ENCODE measurements at regions not wholly inside any gene's neighbourhood (a gene's known extent, or its start where the extent isn't known, plus 50 kb on each side); places are given as distances from the start of the nearest gene placed in this dataset.

GRCh38 chr10:130745821-130746220 lies 565.7 kb downstream of the TCERG1L start:
- no peaks in the 10 kb centered on the region for H3K27me3 Mint-ChIP-seq
- H3K4me3 Mint-ChIP-seq = no peak overlapping the region

GRCh38 chr10:130746311-130746710 lies 565.2 kb downstream of the TCERG1L start:
- Mint-ChIP-seq H3K4me3 (no peak overlapping the region), H3K4me1 (no peaks in the 10 kb centered on the region), H3K27me3 (no peaks in the 10 kb centered on the region), H3K36me3 (peaks cover 1% of the 10 kb centered on the region), H3K27ac (no peak overlapping the region), H3K9me3 (peaks cover 0 to 4% (median 0%) of the 10 kb centered on the region in 3 donors)

More at GRCh38 chr10:130745821-130746220, 565.7 kb downstream of the TCERG1L start:
- Mint-ChIP-seq H3K27ac (no peak overlapping the region), H3K9me3 (peaks cover 0 to 4% (median 0%) of the 10 kb centered on the region in 3 donors), H3K36me3 (peaks cover under 1% of the 10 kb centered on the region), H3K4me1 (no peaks in the 10 kb centered on the region)

GRCh38 chr10:130747356-130747755 lies 564.2 kb downstream of the TCERG1L start:
- no peaks in the 10 kb centered on the region for H3K27me3 Mint-ChIP-seq
- H3K4me1 Mint-ChIP-seq = no peaks in the 10 kb centered on the region
- H3K36me3 Mint-ChIP-seq = peaks cover 1% of the 10 kb centered on the region
- H3K4me3 Mint-ChIP-seq = peak overlapping the region in 1 of 4 donors; percentile 12
- H3K27ac Mint-ChIP-seq = no peak overlapping the region
- peaks cover 0 to 4% (median 0%) of the 10 kb centered on the region in 3 donors for H3K9me3 Mint-ChIP-seq

- no peaks in the 10 kb centered on the region for H3K4me1 Mint-ChIP-seq
- H3K36me3 Mint-ChIP-seq = peaks cover 1% of the 10 kb centered on the region
- no peak overlapping the region for H3K4me3 Mint-ChIP-seq
- no peak overlapping the region for H3K27ac Mint-ChIP-seq
- H3K27me3 Mint-ChIP-seq = no peaks in the 10 kb centered on the region
- H3K9me3 Mint-ChIP-seq = peaks cover 0 to 4% (median 0%) of the 10 kb centered on the region in 3 donors
Observed at GRCh38 chr10:130747946-130748345, 563.6 kb downstream of the TCERG1L start.

GRCh38 chr10:130748409-130749057 lies 563.0 kb downstream of the TCERG1L start:
- peaks cover 0 to 4% (median 0%) of the 10 kb centered on the region in 3 donors for H3K9me3 Mint-ChIP-seq
- no peak overlapping the region for H3K27ac Mint-ChIP-seq
- no peaks in the 10 kb centered on the region for H3K4me1 Mint-ChIP-seq
- H3K36me3 Mint-ChIP-seq = peaks cover 1% of the 10 kb centered on the region
- no peak overlapping the region for H3K4me3 Mint-ChIP-seq
- no peaks in the 10 kb centered on the region for H3K27me3 Mint-ChIP-seq

- peaks cover 1% of the 10 kb centered on the region for H3K36me3 Mint-ChIP-seq
- H3K27ac Mint-ChIP-seq = no peak overlapping the region
- H3K4me3 Mint-ChIP-seq = no peak overlapping the region
- H3K27me3 Mint-ChIP-seq = no peaks in the 10 kb centered on the region
- no peaks in the 10 kb centered on the region for H3K4me1 Mint-ChIP-seq
- H3K9me3 Mint-ChIP-seq = peaks cover 0 to 7% (median 2%) of the 10 kb centered on the region in 3 donors
Observed at GRCh38 chr10:130749911-130750310, 561.6 kb downstream of the TCERG1L start.

- H3K9me3 Mint-ChIP-seq = peaks cover 2 to 12% (median 5%) of the 10 kb centered on the region in 3 donors
- H3K27me3 Mint-ChIP-seq = no peaks in the 10 kb centered on the region
- H3K4me1 Mint-ChIP-seq = peaks cover 0 to 1% (median 0%) of the 10 kb centered on the region in 3 donors
- no peak overlapping the region for H3K4me3 Mint-ChIP-seq
- peaks cover 1% of the 10 kb centered on the region for H3K36me3 Mint-ChIP-seq
- no peak overlapping the region for H3K27ac Mint-ChIP-seq
Observed at GRCh38 chr10:130750441-130750840, 561.1 kb downstream of the TCERG1L start.

- H3K4me1 Mint-ChIP-seq = peaks cover 0 to 2% (median 0%) of the 10 kb centered on the region in 3 donors
- H3K4me3 Mint-ChIP-seq = no peak overlapping the region
- H3K36me3 Mint-ChIP-seq = peaks cover 1% of the 10 kb centered on the region
- peaks cover 3 to 15% (median 6%) of the 10 kb centered on the region in 3 donors for H3K9me3 Mint-ChIP-seq
- H3K27me3 Mint-ChIP-seq = no peaks in the 10 kb centered on the region
- no peak overlapping the region for H3K27ac Mint-ChIP-seq
Observed at GRCh38 chr10:130751106-130751840, 560.2 kb downstream of the TCERG1L start.

- Mint-ChIP-seq H3K4me1 (peaks cover 0 to 2% (median 0%) of the 10 kb centered on the region in 3 donors), H3K27ac (no peak overlapping the region), H3K27me3 (no peaks in the 10 kb centered on the region), H3K9me3 (peaks cover 3 to 15% (median 11%) of the 10 kb centered on the region in 3 donors), H3K4me3 (no peak overlapping the region), H3K36me3 (peaks cover 1% of the 10 kb centered on the region)
Observed at GRCh38 chr10:130751851-130752250, 559.7 kb downstream of the TCERG1L start.

GRCh38 chr10:130756651-130757050 lies 554.9 kb downstream of the TCERG1L start:
- Mint-ChIP-seq H3K27me3 (no peaks in the 10 kb centered on the region), H3K27ac (no peak overlapping the region), H3K9me3 (peaks cover 10 to 11% (median 11%) of the 10 kb centered on the region in 3 donors), H3K36me3 (no peaks in the 10 kb centered on the region), H3K4me3 (no peak overlapping the region), H3K4me1 (peaks cover 0 to 2% (median 0%) of the 10 kb centered on the region in 3 donors)

- Mint-ChIP-seq H3K4me1 (peaks cover 0 to 2% (median 0%) of the 10 kb centered on the region in 3 donors), H3K27me3 (no peaks in the 10 kb centered on the region), H3K4me3 (no peak overlapping the region), H3K27ac (no peak overlapping the region), H3K36me3 (no peaks in the 10 kb centered on the region), H3K9me3 (peaks cover 10 to 11% (median 11%) of the 10 kb centered on the region in 3 donors)
Observed at GRCh38 chr10:130757271-130757670, 554.2 kb downstream of the TCERG1L start.

- Mint-ChIP-seq H3K36me3 (no peaks in the 10 kb centered on the region), H3K4me3 (no peak overlapping the region), H3K27ac (no peak overlapping the region), H3K4me1 (peaks cover 0 to 2% (median 0%) of the 10 kb centered on the region in 3 donors), H3K27me3 (no peaks in the 10 kb centered on the region), H3K9me3 (peaks cover 10 to 11% (median 11%) of the 10 kb centered on the region in 3 donors)
Observed at GRCh38 chr10:130757821-130758489, 553.6 kb downstream of the TCERG1L start.

- Mint-ChIP-seq H3K27ac (no peak overlapping the region), H3K27me3 (no peaks in the 10 kb centered on the region), H3K4me1 (peaks cover 0 to 2% (median 0%) of the 10 kb centered on the region in 3 donors), H3K4me3 (no peak overlapping the region), H3K36me3 (no peaks in the 10 kb centered on the region), H3K9me3 (peaks cover 10 to 11% (median 11%) of the 10 kb centered on the region in 3 donors)
Observed at GRCh38 chr10:130758529-130758928, 553.0 kb downstream of the TCERG1L start.

GRCh38 chr10:130761032-130761575 lies 550.4 kb downstream of the TCERG1L start:
- Mint-ChIP-seq H3K4me3 (no peak overlapping the region), H3K9me3 (peaks cover 0 to 13% (median 12%) of the 10 kb centered on the region in 3 donors), H3K36me3 (no peaks in the 10 kb centered on the region), H3K27ac (no peak overlapping the region), H3K4me1 (no peaks in the 10 kb centered on the region), H3K27me3 (no peaks in the 10 kb centered on the region)
